IMR-90 (cell line): ENCODE measurements at regions not wholly inside any gene's neighbourhood (a gene's known extent, or its start where the extent isn't known, plus 50 kb on each side); places are given as distances from the start of the nearest gene placed in this dataset.

Experiments
- ATAC-seq: fragments of 200-7000 bp; cut with Tn5 transposase; 2 replicates; pipeline ENCODE4 v1.9.1; 2020; ENCODE audit warnings: low read depth, mild to moderate bottlenecking, moderate library complexity
- BruUV-seq: library from RNA; stranded (reverse); fragments of 400-500 nt; replicated peaks from 2 replicates; lab custom pipeline; 2021; lab: Mats Ljungman, UMichigan
- CTCF ChIA-PET: fragments of 300-600 bp; formaldehyde crosslinking; extraction: SDS; loops from one replicate; lab custom pipeline; 2021; ENCODE audit warnings: antibody characterized with exemption; lab: Yijun Ruan, JAX
- POLR2A ChIA-PET: fragments of 300-600 bp; sonication (Branson Sonifier 250); formaldehyde crosslinking; loops from one replicate; lab custom pipeline; 2022; ENCODE audit warnings: antibody characterized with exemption; ENCODE audit not compliant: unreplicated experiment; lab: Charles Lee
- DNase-seq: peaks from one replicate; pipeline ENCODE4 v3.0.0; 2013
- H2AFZ ChIP-seq: replicated peaks from 2 replicates; pipeline ENCODE3; 2013; ENCODE audit warnings: low read length, mild to moderate bottlenecking; ENCODE audit not compliant: poor library complexity
- H2AK5ac ChIP-seq: 2 replicates; pipeline ENCODE4 v1.6.1; 2013; ENCODE audit warnings: low read depth, low read length, inconsistent platforms
- H2AK9ac ChIP-seq: replicated peaks from 2 replicates; pipeline ENCODE3; 2013; ENCODE audit warnings: mild to moderate bottlenecking, low read depth, low read length, moderate library complexity; ENCODE audit not compliant: poor library complexity
- H2BK120ac ChIP-seq: 2 replicates; pipeline ENCODE4 v1.6.1; 2013; ENCODE audit warnings: low read depth, low read length, inconsistent platforms
- H2BK15ac ChIP-seq: 3 replicates; pipeline ENCODE4 v1.6.1; 2013; ENCODE audit warnings: low read depth, low read length, inconsistent platforms
- H2BK20ac ChIP-seq: 2 replicates; pipeline ENCODE4 v1.6.1; 2013; ENCODE audit warnings: low read depth, mild to moderate bottlenecking, inconsistent platforms, low read length, moderate library complexity
- H2BK5ac ChIP-seq: 2 replicates; pipeline ENCODE4 v1.6.1; 2013; ENCODE audit warnings: mild to moderate bottlenecking, low read depth, low read length, inconsistent platforms; ENCODE audit not compliant: poor library complexity, severe bottlenecking
- H3K14ac ChIP-seq: replicated peaks from 2 replicates; pipeline ENCODE4 v1.6.1; 2013; ENCODE audit warnings: low read depth, low read length, inconsistent platforms
- H3K18ac ChIP-seq: 2 replicates; pipeline ENCODE4 v1.6.1; 2013; ENCODE audit warnings: low read depth, low read length, control low read depth
- H3K23ac ChIP-seq: 2 replicates; pipeline ENCODE4 v1.6.1; 2013; ENCODE audit warnings: low read depth, low read length, inconsistent platforms
- H3K27ac ChIP-seq: 2 replicates; pipeline ENCODE4 v1.5.1; 2013; ENCODE audit warnings: mild to moderate bottlenecking, control low read depth, low read length; ENCODE audit not compliant: insufficient read depth
- H3K27me3 ChIP-seq: 2 replicates; pipeline ENCODE4 v1.6.1; 2013; ENCODE audit warnings: low read length; ENCODE audit not compliant: control insufficient read depth, insufficient read depth
- H3K36me3 ChIP-seq: 2 replicates; pipeline ENCODE4 v1.6.1; 2013; ENCODE audit warnings: low read length, mixed read lengths; ENCODE audit not compliant: control insufficient read depth, insufficient read depth
- H3K4ac ChIP-seq: 2 replicates; pipeline ENCODE4 v1.6.1; 2013; ENCODE audit warnings: low read depth, low read length, inconsistent platforms
- H3K4me1 ChIP-seq: 2 replicates; pipeline ENCODE4 v1.6.1; 2013; ENCODE audit warnings: low read length, mixed read lengths; ENCODE audit not compliant: control insufficient read depth, insufficient read depth
- H3K4me2 ChIP-seq: 2 replicates; pipeline ENCODE4 v1.6.1; 2013; ENCODE audit warnings: low read depth, mild to moderate bottlenecking, control low read depth, low read length, moderate library complexity
- H3K4me3 ChIP-seq: 2 replicates; pipeline ENCODE4 v1.5.1; 2013; ENCODE audit warnings: low read depth, mild to moderate bottlenecking, control low read depth, low read length, moderate library complexity; ENCODE audit not compliant: insufficient read depth
- H3K56ac ChIP-seq: 2 replicates; pipeline ENCODE4 v1.6.1; 2013; ENCODE audit warnings: low read length, inconsistent platforms; ENCODE audit not compliant: insufficient read depth; ENCODE audit errors: extremely low read depth
- H3K79me1 ChIP-seq, 2 experiments: 2 replicates each; pipeline ENCODE4 v1.6.1; 2013; ENCODE audit warnings: low read length in 2 of 2, inconsistent platforms in 1 of 2, low read depth in 1 of 2
- H3K9ac ChIP-seq: 2 replicates; pipeline ENCODE4 v1.6.1; 2013; ENCODE audit warnings: low read depth, low read length, control low read depth
- H3K9me1 ChIP-seq: 2 replicates; pipeline ENCODE4 v1.6.1; 2013; ENCODE audit warnings: low read length, inconsistent platforms; ENCODE audit not compliant: insufficient read depth
- H3K9me3 ChIP-seq: 2 replicates; pipeline ENCODE4 v1.6.1; 2013; ENCODE audit warnings: low read length; ENCODE audit not compliant: control insufficient read depth, insufficient read depth
- H4K20me1 ChIP-seq: 2 replicates; pipeline ENCODE4 v1.6.1; 2013; ENCODE audit warnings: low read length, inconsistent platforms; ENCODE audit not compliant: insufficient read depth
- H4K5ac ChIP-seq: 2 replicates; pipeline ENCODE4 v1.6.1; 2013; ENCODE audit warnings: mild to moderate bottlenecking, low read depth, low read length, control low read depth
- H4K8ac ChIP-seq, 2 experiments: 2 replicates each; pipeline ENCODE4 v1.6.1; 2013; ENCODE audit warnings: low read depth in 2 of 2, low read length in 2 of 2, control low read depth in 1 of 2, inconsistent platforms in 1 of 2
- H4K91ac ChIP-seq: 2 replicates; pipeline ENCODE4 v1.6.1; 2013; ENCODE audit warnings: low read depth, low read length, inconsistent platforms; ENCODE audit not compliant: insufficient read depth
- BHLHE40 ChIP-seq: fragments of 150-350 bp; IDR thresholded peaks from 2 replicates; pipeline ENCODE4 v1.6.1; 2016; ENCODE audit warnings: mild to moderate bottlenecking, low read depth, low read length
- CEBPB ChIP-seq: IDR thresholded peaks from 2 replicates; pipeline ENCODE4 v1.6.1; 2012; ENCODE audit warnings: low read depth, low read length, improper control_type of control experiment
- CHD1 ChIP-seq: IDR thresholded peaks from 2 replicates; pipeline ENCODE4 v1.6.1; 2012; ENCODE audit warnings: low read depth, low read length, improper control_type of control experiment
- FOS ChIP-seq: fragments of 150-350 bp; IDR thresholded peaks from 2 replicates; pipeline ENCODE4 v1.6.1; 2016; ENCODE audit warnings: low read depth, low read length
- MAFK ChIP-seq: IDR thresholded peaks from 2 replicates; pipeline ENCODE4 v1.6.1; 2012; ENCODE audit warnings: low read depth, low read length, improper control_type of control experiment
- MAZ ChIP-seq: IDR thresholded peaks from 2 replicates; pipeline ENCODE4 v1.6.1; 2012; ENCODE audit warnings: low read depth, mild to moderate bottlenecking, low read length, improper control_type of control experiment, moderate library complexity, borderline replicate concordance
- NFE2L2 ChIP-seq: fragments of 150-350 bp; IDR thresholded peaks from 2 replicates; pipeline ENCODE4 v1.6.1; 2016; ENCODE audit warnings: low read depth, mild to moderate bottlenecking, low read length
- RCOR1 ChIP-seq: IDR thresholded peaks from 2 replicates; pipeline ENCODE4 v1.6.1; 2012; ENCODE audit warnings: mild to moderate bottlenecking, low read length, improper control_type of control experiment; ENCODE audit not compliant: insufficient replicate concordance
- SMC3 ChIP-seq: fragments of 150-350 bp; IDR thresholded peaks from 2 replicates; pipeline ENCODE4 v1.6.1; 2016; ENCODE audit warnings: low read depth, mild to moderate bottlenecking, antibody characterized with exemption, low read length, moderate library complexity
- WGBS, 2 experiments: methylation state at CpG; one replicate each; pipeline versions ENCODE4 v1.1.5 to v1.1.7; 2013; ENCODE audit warnings: missing lambda C conversion rate in 2 of 2; ENCODE audit not compliant: insufficient read length in 1 of 2; ENCODE audit errors: extremely low coverage in 2 of 2; 5-methylcytosine and 5-hydroxymethylcytosine counted together
- dilution Hi-C: fragments of 300-500 bp; cut with HindIII; formaldehyde crosslinking; loops from one replicate; pipeline ENCODE4 v1.14.3; 2018; ENCODE audit warnings: low sequenced_read_pairs; ENCODE audit not compliant: unreplicated experiment
- in situ Hi-C: fragments of 300-500 bp; cut with MboI; formaldehyde crosslinking; loops from 3 replicates; pipeline ENCODE4 v1.14.3; 2019; ENCODE audit warnings: low sequenced_read_pairs, inconsistent platforms, mixed read lengths
- intact Hi-C: fragments of 100-400 bp; cut with micrococcal nuclease; formaldehyde crosslinking; loops from 2 replicates; pipeline ENCODE4 v1.10.0; 2022
- TF ChIP-seq, protein P1 (sequence below): conservative IDR thresholded peaks from 2 replicates; pipeline ENCODE4 v1.5.1; 2012; ENCODE audit warnings: mild to moderate bottlenecking, low read depth, low read length, improper control_type of control experiment

DNA sequence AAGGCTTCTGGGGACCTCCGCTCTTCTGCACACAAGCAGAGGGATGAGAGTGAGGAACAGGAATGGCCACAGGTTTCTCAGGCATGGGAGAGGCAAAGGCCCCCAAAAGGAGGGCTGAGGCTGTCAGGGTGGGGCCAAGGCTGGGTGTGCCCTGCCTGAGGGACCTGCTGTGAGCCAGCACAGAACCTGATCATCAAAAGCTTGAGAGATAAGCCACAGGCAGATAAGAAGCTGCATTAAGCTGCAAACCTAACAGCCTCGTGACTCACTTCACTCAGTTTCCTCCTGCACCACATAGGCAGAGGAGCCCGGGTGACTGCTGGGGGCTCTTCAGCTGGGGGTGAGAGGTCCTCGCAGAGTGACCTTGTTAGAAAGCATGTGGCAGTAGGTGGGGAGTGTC lies 64.5 kb upstream of the LAPTM4A start:
- ChIA-PET CTCF (no interaction called here), POLR2A (no interaction called here)
- no peak overlapping the region for H2AFZ ChIP-seq
- no peak overlapping the region for H3K4me3 ChIP-seq
- H3K79me1 ChIP-seq, result no peaks in the 10 kb centered on the region
- no peak overlapping the region for H2AK5ac ChIP-seq
- no TSS peak for BruUV-seq
- no peak overlapping the region for H3K4me2 ChIP-seq
- H4K5ac ChIP-seq, result no peak overlapping the region
- H2BK120ac ChIP-seq, result no peak overlapping the region
- intact Hi-C loops, result no loop called here
- H3K4me1 ChIP-seq, result no peaks in the 10 kb centered on the region
- DNase-seq (no peak), ATAC-seq (no peak)
- no peak overlapping the region for H4K8ac ChIP-seq
- H2BK5ac ChIP-seq, result no peak overlapping the region
- H3K9me3 ChIP-seq, result no peaks in the 10 kb centered on the region
- no peaks in the 10 kb centered on the region for H3K36me3 ChIP-seq
- H3K4ac ChIP-seq, result no peak overlapping the region
- H3K9me1 ChIP-seq, result no peaks in the 10 kb centered on the region
- H2BK15ac ChIP-seq, result no peak overlapping the region
- H3K18ac ChIP-seq, result no peak overlapping the region
- H4K20me1 ChIP-seq, result no peaks in the 10 kb centered on the region
- H3K14ac ChIP-seq, result no peak overlapping the region
- no peak overlapping the region for H3K9ac ChIP-seq
- TF ChIP-seq MAZ (no peak), NFE2L2 (no peak), RCOR1 (no peak), SMC3 (no peak), CHD1 (no peak), BHLHE40 (no peak), FOS (no peak), MAFK (no peak), CEBPB (no peak)
- TF ChIP-seq, protein P1, sequence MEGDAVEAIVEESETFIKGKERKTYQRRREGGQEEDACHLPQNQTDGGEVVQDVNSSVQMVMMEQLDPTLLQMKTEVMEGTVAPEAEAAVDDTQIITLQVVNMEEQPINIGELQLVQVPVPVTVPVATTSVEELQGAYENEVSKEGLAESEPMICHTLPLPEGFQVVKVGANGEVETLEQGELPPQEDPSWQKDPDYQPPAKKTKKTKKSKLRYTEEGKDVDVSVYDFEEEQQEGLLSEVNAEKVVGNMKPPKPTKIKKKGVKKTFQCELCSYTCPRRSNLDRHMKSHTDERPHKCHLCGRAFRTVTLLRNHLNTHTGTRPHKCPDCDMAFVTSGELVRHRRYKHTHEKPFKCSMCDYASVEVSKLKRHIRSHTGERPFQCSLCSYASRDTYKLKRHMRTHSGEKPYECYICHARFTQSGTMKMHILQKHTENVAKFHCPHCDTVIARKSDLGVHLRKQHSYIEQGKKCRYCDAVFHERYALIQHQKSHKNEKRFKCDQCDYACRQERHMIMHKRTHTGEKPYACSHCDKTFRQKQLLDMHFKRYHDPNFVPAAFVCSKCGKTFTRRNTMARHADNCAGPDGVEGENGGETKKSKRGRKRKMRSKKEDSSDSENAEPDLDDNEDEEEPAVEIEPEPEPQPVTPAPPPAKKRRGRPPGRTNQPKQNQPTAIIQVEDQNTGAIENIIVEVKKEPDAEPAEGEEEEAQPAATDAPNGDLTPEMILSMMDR, result no peak
- no peaks in the 10 kb centered on the region; the same call in 1 of the 2 replicates for H3K27me3 ChIP-seq
- WGBS, 2 experiments, result no CpG with 5 or more reads among the region's 4 CpGs
- H3K27ac ChIP-seq, result no peak overlapping the region
- no peak overlapping the region for H3K23ac ChIP-seq
- dilution Hi-C loops, result no loop called here
- no peak overlapping the region for H2AK9ac ChIP-seq
- in situ Hi-C loops, result no loop called here
- no peak overlapping the region for H3K56ac ChIP-seq
- no peak overlapping the region for H4K91ac ChIP-seq
- no peak overlapping the region for H2BK20ac ChIP-seq
